Mammary epithelial cell (primary cell): ENCODE measurements at regions not wholly inside any gene's neighbourhood (a gene's known extent, or its start where the extent isn't known, plus 50 kb on each side); places are given as distances from the start of the nearest gene placed in this dataset.

ENCODE experiments used
- CTCF ChIP-seq, 2 donors: IDR thresholded peaks in 1 of 2; conservative IDR thresholded peaks in 1 of 2; 2 replicates each; pipeline ENCODE4 v1.5.1; 2011 to 2012; ENCODE audit warnings: inconsistent platforms in 2 of 2, low read length in 2 of 2, mild to moderate bottlenecking in 2 of 2, control low read depth in 1 of 2, low read depth in 1 of 2; ENCODE audit not compliant: insufficient read depth in 1 of 2; ENCODE audit errors: extremely low read depth in 1 of 2
- EZH2 ChIP-seq: IDR thresholded peaks from 2 replicates; pipeline ENCODE4 v1.6.1; 2012; ENCODE audit warnings: low read length, inconsistent platforms, borderline replicate concordance

GRCh38 chr12:107605293-107605692, 80.3 kb upstream of the PWP1 start:
- TF ChIP-seq CTCF (conservative IDR thresholded peaks at IDR 0.05 in 1 of 2, IDR thresholded peaks at IDR 0.05 in 1 of 2; ENCODE audit: extremely low read depth in 1 of 2, insufficient read depth in 1 of 2, low read depth in 1 of 2, low read length in 2 of 2) (no peak), EZH2 (no peak)
